OCI-LY3 (cell line): ENCODE measurements at regions not wholly inside any gene's neighbourhood (a gene's known extent, or its start where the extent isn't known, plus 50 kb on each side); places are given as distances from the start of the nearest gene placed in this dataset.

ENCODE experiments used
- H2AFZ ChIP-seq: fragments of 200-600, 300-600 bp; shearing (Covaris generic); 2 replicates; pipeline ENCODE4 v1.6.0; 2014; ENCODE audit warnings: antibody characterized with exemption, low read depth, low read length
- H3K27ac ChIP-seq: fragments of 200-600, 300-600 bp; sonication (generic); 2 replicates; pipeline ENCODE4 v1.5.1; 2014; ENCODE audit warnings: mild to moderate bottlenecking, low read length, moderate library complexity, mixed read lengths
- H3K27me3 ChIP-seq: fragments of 200-600, 300-600 bp; sonication (generic); 2 replicates; pipeline ENCODE4 v1.6.1; 2014; ENCODE audit warnings: low read depth, low read length, mixed read lengths
- H3K36me3 ChIP-seq: fragments of 200-600, 300-600 bp; sonication (generic); replicated peaks from 2 replicates; pipeline ENCODE3; 2014; ENCODE audit warnings: low read depth, low read length, mixed read lengths
- H3K4me1 ChIP-seq: fragments of 300-600, 200-600 bp; sonication (generic); 2 replicates; pipeline ENCODE4 v1.6.1; 2014; ENCODE audit warnings: low read length, mixed read lengths
- H3K4me2 ChIP-seq: fragments of 200-600, 300-600 bp; sonication (generic); 2 replicates; pipeline ENCODE4 v1.6.1; 2014; ENCODE audit warnings: low read length, mixed read lengths
- H3K4me3 ChIP-seq: fragments of 300-600, 200-600 bp; sonication (generic); 2 replicates; pipeline ENCODE4 v1.5.1; 2014; ENCODE audit warnings: antibody characterized with exemption, mild to moderate bottlenecking, low read length, moderate library complexity
- H3K79me2 ChIP-seq: fragments of 300-600, 200-600 bp; shearing (Covaris generic); 2 replicates; pipeline ENCODE4 v1.6.1; 2014; ENCODE audit warnings: mild to moderate bottlenecking, low read length, mixed read lengths
- H3K9ac ChIP-seq: fragments of 300-600, 200-600 bp; shearing (Covaris generic); 2 replicates; pipeline ENCODE4 v1.6.0; 2014; ENCODE audit warnings: mild to moderate bottlenecking, low read length, moderate library complexity
- H3K9me3 ChIP-seq: fragments of 200-600, 300-600 bp; shearing (Covaris generic); 2 replicates; pipeline ENCODE4 v1.6.1; 2014; ENCODE audit warnings: low read length, mixed read lengths; ENCODE audit not compliant: insufficient read depth
- H4K20me1 ChIP-seq: fragments of 200-600, 300-600 bp; sonication (generic); 2 replicates; pipeline ENCODE4 v1.6.1; 2016; ENCODE audit warnings: low read length, mixed read lengths; ENCODE audit not compliant: insufficient read depth
- CTCF ChIP-seq: fragments of 200-600, 300-600 bp; sonication (generic); IDR thresholded peaks from 2 replicates; pipeline ENCODE4 v1.5.1; 2014; ENCODE audit warnings: antibody characterized with exemption, low read length, low read depth
- EZH2phosphoT487 ChIP-seq: fragments of 200-600 bp; shearing (Covaris generic); IDR thresholded peaks from 2 replicates; pipeline ENCODE4 v1.6.1; 2018; ENCODE audit warnings: antibody characterized with exemption, mixed run types, low read depth

GRCh38 chr7:113207931-113208330 lies 89.6 kb upstream of the SMIM30 start:
- Histone ChIP-seq H3K27ac (no peak overlapping the region), H3K4me3 (no peak overlapping the region), H3K4me2 (no peak overlapping the region), H3K9me3 (no peaks in the 10 kb centered on the region), H3K36me3 (no peaks in the 10 kb centered on the region), H3K9ac (no peak overlapping the region), H2AFZ (no peak overlapping the region), H3K79me2 (no peaks in the 10 kb centered on the region), H3K27me3 (no peaks in the 10 kb centered on the region), H4K20me1 (no peaks in the 10 kb centered on the region), H3K4me1 (no peaks in the 10 kb centered on the region)
- TF ChIP-seq CTCF, result no peak
- no peak for TF ChIP-seq EZH2phosphoT487

GRCh38 chr7:113207441-113207840 lies 89.1 kb upstream of the SMIM30 start:
- no peaks in the 10 kb centered on the region for H3K4me1 ChIP-seq
- H3K9me3 ChIP-seq, result no peaks in the 10 kb centered on the region
- H3K27ac ChIP-seq, result no peak overlapping the region
- no peaks in the 10 kb centered on the region for H4K20me1 ChIP-seq
- H3K36me3 ChIP-seq, result no peaks in the 10 kb centered on the region
- H3K4me3 ChIP-seq, result no peak overlapping the region
- H3K27me3 ChIP-seq, result no peaks in the 10 kb centered on the region
- H3K9ac ChIP-seq, result no peak overlapping the region
- H2AFZ ChIP-seq, result no peak overlapping the region
- H3K4me2 ChIP-seq, result no peak overlapping the region
- no peaks in the 10 kb centered on the region for H3K79me2 ChIP-seq
- TF ChIP-seq EZH2phosphoT487 (no peak), CTCF (no peak)

- Histone ChIP-seq H2AFZ (no peak overlapping the region), H3K27me3 (no peaks in the 10 kb centered on the region), H3K9me3 (no peaks in the 10 kb centered on the region), H3K27ac (no peak overlapping the region), H3K9ac (no peak overlapping the region), H3K4me2 (no peak overlapping the region), H3K36me3 (no peaks in the 10 kb centered on the region), H4K20me1 (no peaks in the 10 kb centered on the region), H3K4me3 (no peak overlapping the region), H3K4me1 (no peaks in the 10 kb centered on the region), H3K79me2 (no peaks in the 10 kb centered on the region)
- TF ChIP-seq CTCF, result no peak
Measured at GRCh38 chr7:113204415-113204814, 86.1 kb upstream of the SMIM30 start.

- Histone ChIP-seq H3K27ac (no peak overlapping the region), H3K36me3 (no peaks in the 10 kb centered on the region), H3K4me2 (no peak overlapping the region), H2AFZ (no peak overlapping the region), H3K27me3 (no peaks in the 10 kb centered on the region), H4K20me1 (no peaks in the 10 kb centered on the region), H3K79me2 (no peaks in the 10 kb centered on the region), H3K9me3 (no peaks in the 10 kb centered on the region), H3K4me3 (no peak overlapping the region), H3K4me1 (no peaks in the 10 kb centered on the region), H3K9ac (no peak overlapping the region)
- TF ChIP-seq CTCF, result no peak
- no peak for TF ChIP-seq EZH2phosphoT487
Measured at GRCh38 chr7:113202284-113202683, 83.9 kb upstream of the SMIM30 start.
